ENCODE measurements at regions not wholly inside any gene's neighbourhood (a gene's known extent, or its start where the extent isn't known, plus 50 kb on each side); places are given as distances from the start of the nearest gene placed in this dataset.
A peak's percentile ranks its signal among the peaks of the same experiment; 100 is the strongest.

DNA sequence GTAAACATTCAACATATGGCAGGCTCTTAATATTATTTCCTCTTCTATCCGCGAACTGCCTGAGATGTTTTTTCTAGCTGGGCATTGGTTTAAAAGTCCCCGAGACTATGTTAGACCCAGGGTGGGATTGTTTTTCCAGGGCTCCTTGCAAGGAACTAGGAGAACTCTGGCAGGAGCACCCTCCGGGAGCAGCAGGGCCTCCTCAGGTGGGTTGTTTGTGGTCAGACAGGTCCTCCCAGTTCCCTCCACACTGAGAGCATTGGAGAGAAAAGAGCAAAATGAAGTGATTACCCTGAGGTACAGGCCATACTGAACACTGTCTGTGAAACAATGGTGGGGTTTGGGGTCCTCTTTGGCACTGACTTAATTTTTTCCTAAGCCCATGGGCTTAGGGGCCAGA, 115.9 kb upstream of the LGALSL start:
- DNase-seq (ENCODE audit: low read depth, low spot score), result no peak

GRCh38 chr2:64338910-64339500, 115.0 kb upstream of the LGALSL start:
- DNase-seq (ENCODE audit: low read depth, low spot score), result peak; percentile 44

DNA sequence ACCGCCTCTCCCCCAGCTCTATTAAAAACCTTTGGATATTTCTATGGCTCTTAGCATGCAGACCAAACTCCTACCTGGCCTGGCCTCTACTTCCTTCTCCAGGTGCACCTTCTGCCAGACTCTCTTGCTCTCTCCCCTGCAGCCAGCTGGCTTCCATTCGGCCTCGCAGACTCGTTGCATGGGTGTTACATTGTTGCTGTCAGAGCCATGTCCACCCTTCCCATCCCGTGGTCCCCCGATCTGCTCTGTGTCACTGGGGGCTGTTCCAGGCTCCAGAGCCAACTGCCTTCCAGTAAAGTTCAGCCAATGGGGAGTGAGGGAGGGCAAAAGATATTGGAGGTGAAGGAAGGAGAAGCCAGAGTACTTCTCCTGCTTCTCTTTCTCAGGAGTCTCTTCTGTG, 112.5 kb upstream of the LGALSL start:
- DNase-seq (ENCODE audit: low read depth, low spot score), result no peak

GRCh38 chr2:64342195-64343099, 111.5 kb upstream of the LGALSL start:
- DNase-seq (ENCODE audit: low read depth, low spot score), result no peak

DNA sequence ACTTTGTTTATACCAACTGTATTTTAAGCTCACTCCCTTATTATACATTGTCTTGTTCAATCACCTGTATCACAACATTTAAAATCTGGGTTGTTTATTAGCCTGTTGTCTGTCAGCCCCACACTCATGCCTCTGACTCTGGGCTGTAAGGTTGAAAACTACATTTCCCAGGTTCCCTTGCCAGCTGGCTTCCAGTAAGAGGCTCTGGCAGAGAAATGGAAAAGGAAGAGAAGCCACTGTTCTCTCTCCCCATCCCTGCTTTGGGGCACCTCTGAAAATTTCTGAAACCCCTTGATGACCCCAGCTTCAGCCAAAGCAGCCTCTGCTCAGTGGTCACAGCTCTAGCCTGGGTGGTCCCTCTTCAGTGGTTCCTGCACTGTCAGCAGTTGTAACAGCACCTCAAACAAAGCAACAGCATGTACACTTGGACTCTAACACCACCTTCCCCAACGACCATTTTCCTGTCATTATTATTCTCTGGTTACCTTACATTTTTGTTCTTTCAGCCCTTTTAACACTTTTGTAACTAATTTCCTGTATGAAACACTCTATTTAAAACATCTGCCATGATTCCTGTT, 108.9 kb upstream of the LGALSL start:
- DNase-seq (ENCODE audit: low read depth, low spot score), result no peak

GRCh38 chr2:64345998-64346397, 108.0 kb upstream of the LGALSL start:
- DNase-seq (ENCODE audit: low read depth, low spot score), result no peak

- DNase-seq (ENCODE audit: low read depth, low spot score), result no peak
Measured at GRCh38 chr2:64348386-64349130, 105.4 kb upstream of the LGALSL start.

DNA sequence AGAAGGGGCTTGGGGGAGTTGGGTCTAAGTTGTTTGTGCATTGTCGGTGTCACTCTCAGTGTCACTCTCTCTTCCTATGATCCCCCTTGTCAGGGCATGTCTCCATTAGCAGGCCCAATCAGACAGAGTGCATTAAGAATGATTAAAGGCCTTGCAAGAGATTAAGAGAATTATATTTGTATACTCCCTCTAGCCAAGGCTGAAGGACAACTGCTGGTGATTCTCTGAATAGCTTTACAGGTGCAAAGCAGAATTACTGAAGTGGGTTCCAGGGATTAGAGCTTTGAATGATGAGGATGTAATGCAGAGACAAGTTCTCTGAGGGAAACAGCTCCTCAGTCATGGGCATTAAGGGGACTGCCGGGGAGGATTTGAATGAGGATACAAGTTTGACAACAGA, 104.8 kb upstream of the LGALSL start:
- DNase-seq (ENCODE audit: low read depth, low spot score), result no peak

DNA sequence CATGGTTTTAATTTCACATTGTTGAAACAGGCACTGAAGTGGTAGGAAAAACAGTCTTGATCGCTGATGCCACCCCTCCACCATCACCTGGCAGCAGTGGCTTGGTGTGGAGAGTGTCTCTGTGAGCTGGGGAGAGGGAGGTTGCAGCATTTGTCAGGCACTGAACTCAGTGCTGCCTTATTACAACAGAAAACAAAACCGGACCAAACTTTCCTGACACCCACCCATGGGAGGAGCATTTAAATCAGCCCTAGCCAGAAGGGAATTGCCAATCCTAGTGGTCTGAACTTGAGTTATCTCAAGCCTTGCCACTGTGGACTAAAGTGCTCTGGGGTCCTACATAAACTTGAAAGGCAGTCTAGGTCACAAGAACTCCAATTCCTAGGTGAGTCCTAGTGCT, 103.0 kb upstream of the LGALSL start:
- DNase-seq (ENCODE audit: low read depth, low spot score), result no peak

DNA sequence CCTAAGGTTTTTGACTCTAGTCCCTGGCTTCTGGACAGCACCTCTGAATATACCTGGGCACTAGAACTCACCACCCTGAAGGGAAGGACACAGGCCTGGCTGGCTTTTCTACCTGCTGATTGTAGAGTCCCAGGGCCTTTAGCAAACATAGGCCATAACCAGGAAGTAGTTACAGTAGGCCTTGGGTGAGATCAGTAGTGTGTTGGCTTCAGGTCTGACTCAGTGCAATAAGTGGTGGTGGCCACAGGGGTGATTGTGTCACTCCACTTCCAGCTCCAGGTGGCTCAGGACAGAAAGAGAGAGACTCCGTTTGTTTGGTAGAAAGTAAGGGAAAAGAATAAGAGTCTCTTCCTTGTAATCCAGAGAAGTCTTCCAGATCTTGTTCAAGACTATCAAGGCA, 101.7 kb upstream of the LGALSL start:
- no peak for DNase-seq (ENCODE audit: low read depth, low spot score)

DNA sequence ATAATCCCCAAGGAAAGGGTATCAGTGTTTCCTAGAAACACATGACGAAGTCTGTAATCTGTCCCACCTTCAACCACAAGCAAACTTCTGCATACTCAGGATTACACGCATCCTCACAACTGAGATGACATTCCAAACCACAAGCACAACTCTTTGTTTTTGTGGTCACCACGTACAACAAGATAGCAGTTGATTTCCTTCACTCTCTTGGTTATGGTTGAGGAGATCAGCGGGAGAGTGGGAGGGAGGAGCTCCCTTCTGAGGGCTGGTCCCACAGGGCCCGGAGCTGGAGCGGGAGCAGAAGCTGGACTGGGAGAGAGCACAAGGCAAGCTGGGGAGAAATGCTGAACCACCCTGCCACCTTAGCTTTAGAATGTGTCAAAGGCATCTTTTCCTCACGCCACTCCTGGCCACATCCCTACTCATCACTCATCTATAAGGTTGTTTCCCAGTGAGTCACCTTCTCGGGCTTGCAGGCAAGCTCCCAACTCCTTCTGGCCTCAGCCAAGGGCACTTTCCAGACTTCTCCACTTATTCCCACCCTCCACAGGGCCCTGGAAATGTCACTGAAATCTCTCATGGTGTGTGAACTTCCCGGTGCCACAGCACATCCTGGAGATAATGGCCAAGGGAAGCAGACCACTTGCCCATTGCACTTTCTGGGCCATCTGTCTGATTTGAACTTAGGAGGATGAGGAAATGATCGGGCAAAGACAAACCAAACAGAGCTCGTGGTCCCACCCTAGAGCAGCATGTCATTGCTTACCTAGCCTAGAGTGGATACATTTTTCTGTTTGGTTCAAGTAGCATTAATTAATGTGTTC, 98.9 kb upstream of the LGALSL start:
- DNase-seq (ENCODE audit: low read depth, low spot score), result no peak

- no peak for DNase-seq (ENCODE audit: low read depth, low spot score)
Measured at GRCh38 chr2:64356906-64357305, 97.1 kb upstream of the LGALSL start.

GRCh38 chr2:64359171-64359891, 94.6 kb upstream of the LGALSL start:
- DNase-seq (ENCODE audit: low read depth, low spot score), result peak; percentile 54

GRCh38 chr2:64359892-64360657, 93.9 kb upstream of the LGALSL start:
- peak; percentile 50 for DNase-seq (ENCODE audit: low read depth, low spot score)

GRCh38 chr2:64361151-64361938, 92.6 kb upstream of the LGALSL start:
- no peak for DNase-seq (ENCODE audit: low read depth, low spot score)

- DNase-seq (ENCODE audit: low read depth, low spot score), result no peak
Measured at GRCh38 chr2:64362562-64363026, 91.4 kb upstream of the LGALSL start.

GRCh38 chr2:64363140-64363539, 90.8 kb upstream of the LGALSL start:
- DNase-seq (ENCODE audit: low read depth, low spot score), result no peak

GRCh38 chr2:64363848-64364247, 90.1 kb upstream of the LGALSL start:
- DNase-seq (ENCODE audit: low read depth, low spot score), result no peak

Measured in smooth muscle cell of the brain vasculature (primary cell).